Activated CD4-positive, alpha-beta T cell treated with anti-CD3 and anti-CD28 coated beads for 36 hours (primary cell): ENCODE measurements at regions not wholly inside any gene's neighbourhood (a gene's known extent, or its start where the extent isn't known, plus 50 kb on each side); places are given as distances from the start of the nearest gene placed in this dataset.
"Not testable (repeated sequence)": the region's sequence is repeated elsewhere in the genome, so short reads cannot be mapped to it uniquely, and the experiment has no call there.

ENCODE experiments used
- ATAC-seq: fragments of 200-7000 bp; cut with Tn5 transposase; one replicate; pipeline ENCODE4 v1.10.0; 2021; ENCODE audit warnings: mild to moderate bottlenecking, moderate library complexity
- CTCF ChIA-PET: fragments of 350-600 bp; sonication (Branson Sonifier 250); formaldehyde crosslinking; loops from one replicate; lab custom pipeline; 2021; ENCODE audit warnings: antibody characterized with exemption; lab: Charles Lee
- POLR2A ChIA-PET: fragments of 350-600 bp; sonication (Branson Sonifier 250); formaldehyde crosslinking; loops from one replicate; lab custom pipeline; 2021; ENCODE audit warnings: antibody characterized with exemption, inconsistent platforms; lab: Charles Lee
- DNase-seq: peaks from one replicate; pipeline ENCODE4 v3.0.0-alpha.2; 2020
- H3K27ac Mint-ChIP-seq: one replicate; pipeline ENCODE4 v1.8.0; 2021; ENCODE audit warnings: mixed read lengths
- H3K27me3 Mint-ChIP-seq: one replicate; pipeline ENCODE4 v1.8.0; 2021; ENCODE audit warnings: mixed read lengths
- H3K36me3 Mint-ChIP-seq: one replicate; pipeline ENCODE4 v1.8.0; 2021; ENCODE audit warnings: low read depth, mixed read lengths
- H3K4me1 Mint-ChIP-seq: one replicate; pipeline ENCODE4 v1.8.0; 2021; ENCODE audit warnings: mixed read lengths
- H3K4me3 Mint-ChIP-seq: one replicate; pipeline ENCODE4 v1.8.0; 2021; ENCODE audit warnings: mild to moderate bottlenecking, moderate library complexity, mixed read lengths
- H3K9me3 Mint-ChIP-seq: one replicate; pipeline ENCODE4 v1.8.0; 2021; ENCODE audit warnings: low read depth, mixed read lengths
- intact Hi-C, 2 experiments: fragments of 100-400 bp; cut with DNase I in 1 of 2; cut with micrococcal nuclease in 1 of 2; formaldehyde crosslinking; loops; one replicate each; pipeline versions ENCODE4 v1.14.2 to v1.15.1; 2022 to 2024; cut with DNase I, micrococcal nuclease

GRCh38 chr2:57490741-57491140 is 555.9 kb upstream of the VRK2 start:
- Mint-ChIP-seq H3K27me3 (no peaks in the 10 kb centered on the region), H3K27ac (no peak overlapping the region), H3K36me3 (no peaks in the 10 kb centered on the region), H3K9me3 (no peaks in the 10 kb centered on the region), H3K4me3 (no peak overlapping the region), H3K4me1 (no peaks in the 10 kb centered on the region)
- intact Hi-C loops, result no loop called here
- ATAC-seq, result no peak
- POLR2A ChIA-PET, result no interaction called here
- DNase-seq, result no peak
- CTCF ChIA-PET, result no interaction called here

GRCh38 chr2:57491213-57491612 is 555.4 kb upstream of the VRK2 start:
- Mint-ChIP-seq H3K4me3 (no peak overlapping the region), H3K9me3 (no peaks in the 10 kb centered on the region), H3K4me1 (no peaks in the 10 kb centered on the region), H3K36me3 (no peaks in the 10 kb centered on the region), H3K27ac (no peak overlapping the region), H3K27me3 (no peaks in the 10 kb centered on the region)
- intact Hi-C loops, result no loop called here
- ChIA-PET CTCF (no interaction called here), POLR2A (no interaction called here)
- no peak for ATAC-seq
- no peak for DNase-seq

DNA sequence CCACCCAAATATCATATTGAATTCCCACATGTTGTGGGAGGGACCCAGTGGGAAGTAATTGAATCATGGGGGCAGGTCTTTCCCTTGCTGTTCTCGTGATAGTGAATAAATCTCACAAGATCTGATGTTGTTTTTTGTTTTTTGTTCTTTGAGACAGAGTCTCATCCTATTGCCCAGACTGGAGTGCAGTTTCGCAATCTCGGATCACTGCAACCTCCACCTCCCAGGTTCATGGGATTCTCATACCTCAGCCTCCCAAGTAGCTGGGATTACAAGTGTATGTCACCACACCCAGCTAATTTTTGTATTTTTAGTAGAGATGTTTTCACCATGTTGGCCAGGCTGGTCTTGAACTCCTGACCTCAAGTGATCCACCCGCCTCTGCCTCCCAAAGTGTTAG is 552.6 kb upstream of the VRK2 start:
- ChIA-PET CTCF (interaction anchor here (1.2 kb wide), 1 partner anchor 19 kb away, joined by 3 read pairs; no protein-coding TSS in a partner anchor), POLR2A (interaction anchor here (0.7 kb wide), 1 partner anchor 1589 kb away, joined by 3 read pairs; no protein-coding TSS in a partner anchor)
- H3K27ac Mint-ChIP-seq, H3K27me3 Mint-ChIP-seq, H3K4me3 Mint-ChIP-seq, H3K9me3 Mint-ChIP-seq, ATAC-seq, intact Hi-C loops, DNase-seq, H3K4me1 Mint-ChIP-seq, H3K36me3 Mint-ChIP-seq: not testable (repeated sequence)

GRCh38 chr2:57497489-57498096 is 549.0 kb upstream of the VRK2 start:
- Mint-ChIP-seq H3K27me3 (no peaks in the 10 kb centered on the region), H3K4me3 (no peak overlapping the region), H3K9me3 (no peaks in the 10 kb centered on the region), H3K27ac (no peak overlapping the region), H3K4me1 (no peaks in the 10 kb centered on the region), H3K36me3 (no peaks in the 10 kb centered on the region)
- peak; percentile 26 for ATAC-seq
- ChIA-PET CTCF (interaction anchor here (0.7 to 1.6 kb wide), 4 partner anchors 12 to 1313 kb away, joined by 3 to 6 read pairs (median 5); partner anchors contain the start of gene CCDC85A), POLR2A (no interaction called here)
- intact Hi-C loops, result loop anchor here (1.0 to 5.0 kb wide), 3 partner anchors 121 to 1780 kb away; partner anchors contain the start of gene CCDC85A (in 1 of the 2)
- peak; percentile 55 for DNase-seq

DNA sequence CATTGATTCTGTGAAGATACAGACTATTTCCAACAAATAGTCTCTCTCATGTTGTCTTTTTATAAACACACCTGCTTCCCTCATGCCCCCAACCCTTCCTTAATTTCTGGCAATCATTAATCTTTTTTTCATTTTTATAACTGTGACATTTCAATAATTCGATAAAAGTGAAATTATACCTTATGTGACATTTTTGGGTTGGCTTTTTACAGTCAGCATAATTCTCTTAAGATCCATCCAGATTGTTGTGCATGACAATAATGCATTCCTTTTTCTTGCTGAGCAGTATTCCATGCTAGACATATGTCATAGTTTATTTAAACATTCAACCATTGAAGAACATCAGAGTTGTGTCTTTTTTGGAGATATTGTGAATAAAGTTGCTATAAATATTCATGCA is 541.8 kb upstream of the VRK2 start:
- ChIA-PET CTCF (no interaction called here), POLR2A (no interaction called here)
- Mint-ChIP-seq H3K9me3 (no peaks in the 10 kb centered on the region), H3K27ac (no peak overlapping the region), H3K4me1 (no peaks in the 10 kb centered on the region), H3K27me3 (no peaks in the 10 kb centered on the region), H3K36me3 (no peaks in the 10 kb centered on the region), H3K4me3 (no peak overlapping the region)
- ATAC-seq (no peak), DNase-seq (no peak)
- intact Hi-C loops, result no loop called here

- Mint-ChIP-seq H3K4me3 (no peak overlapping the region), H3K27ac (no peak overlapping the region), H3K36me3 (no peaks in the 10 kb centered on the region), H3K4me1 (no peaks in the 10 kb centered on the region), H3K9me3 (no peaks in the 10 kb centered on the region), H3K27me3 (no peaks in the 10 kb centered on the region)
- CTCF ChIA-PET, result interaction anchor here (0.9 kb wide), 1 partner anchor 12 kb away, joined by 3 read pairs; no protein-coding TSS in a partner anchor
- ATAC-seq (no peak), DNase-seq (no peak)
- POLR2A ChIA-PET, result no interaction called here
- intact Hi-C loops, result no loop called here
Observed at GRCh38 chr2:57509189-57509588, 537.4 kb upstream of the VRK2 start.

- no peaks in the 10 kb centered on the region for H3K4me1 Mint-ChIP-seq
- POLR2A ChIA-PET, result no interaction called here
- CTCF ChIA-PET, result no interaction called here
- no peaks in the 10 kb centered on the region for H3K9me3 Mint-ChIP-seq
- H3K4me3 Mint-ChIP-seq, result no peak overlapping the region
- DNase-seq (no peak), ATAC-seq (no peak)
- H3K27me3 Mint-ChIP-seq, result no peaks in the 10 kb centered on the region
- H3K36me3 Mint-ChIP-seq, result no peaks in the 10 kb centered on the region
- no peak overlapping the region for H3K27ac Mint-ChIP-seq
- intact Hi-C loops, result loop anchor here in 1 of 2 experiments (10.0 kb wide), 1 partner anchor 1796 kb away; no protein-coding TSS in a partner anchor
Observed at GRCh38 chr2:57510704-57511103, 535.9 kb upstream of the VRK2 start.

GRCh38 chr2:57515366-57515765 is 531.2 kb upstream of the VRK2 start:
- H3K9me3 Mint-ChIP-seq, result no peaks in the 10 kb centered on the region
- intact Hi-C loops, result loop anchor here (5.0 to 10.0 kb wide), 3 partner anchors 1383 to 1801 kb away; no protein-coding TSS in a partner anchor
- no peaks in the 10 kb centered on the region for H3K4me1 Mint-ChIP-seq
- no peaks in the 10 kb centered on the region for H3K36me3 Mint-ChIP-seq
- POLR2A ChIA-PET, result no interaction called here
- no peak for ATAC-seq
- no peak overlapping the region for H3K27ac Mint-ChIP-seq
- no peak overlapping the region for H3K4me3 Mint-ChIP-seq
- no peak for DNase-seq
- no peaks in the 10 kb centered on the region for H3K27me3 Mint-ChIP-seq
- CTCF ChIA-PET, result interaction anchor here (0.7 to 1.2 kb wide), 2 partner anchors 570 to 1332 kb away, joined by 3 to 4 read pairs; partner anchors contain the start of gene CCDC85A

DNA sequence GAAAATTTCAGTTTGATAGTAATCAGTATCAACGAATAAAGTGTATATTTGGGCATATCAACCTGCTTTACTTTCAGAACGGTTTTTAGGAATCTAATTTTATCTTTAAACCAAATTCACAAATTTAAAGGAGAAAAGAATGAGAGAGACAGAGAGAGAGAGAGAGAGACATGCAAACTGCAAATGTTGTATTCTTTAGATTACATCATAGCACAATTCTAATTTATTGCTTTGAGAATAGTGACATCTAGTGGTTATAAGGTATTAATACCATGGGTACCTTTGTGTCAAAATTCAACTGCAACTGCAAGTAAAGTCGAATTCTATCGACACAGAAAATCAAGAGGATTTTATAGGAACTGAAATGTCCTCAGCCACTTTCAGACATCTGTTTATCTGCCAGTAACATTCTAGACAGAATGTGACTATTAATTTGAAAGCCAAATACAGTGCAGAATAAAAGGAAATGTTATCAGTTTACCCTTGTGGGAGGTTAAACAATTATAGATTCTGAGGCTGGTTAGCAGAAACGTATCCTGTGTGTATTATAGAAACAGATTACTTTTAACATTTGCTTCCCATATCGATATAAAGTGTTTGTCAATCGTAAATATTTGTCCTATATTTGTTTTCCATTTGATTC is 529.8 kb upstream of the VRK2 start:
- H3K9me3 Mint-ChIP-seq, result peaks cover under 1% of the 10 kb centered on the region
- H3K27ac Mint-ChIP-seq, result no peak overlapping the region
- CTCF ChIA-PET, result interaction anchor here (0.8 to 1.8 kb wide), 2 partner anchors 9 to 19 kb away, joined by 3 to 5 read pairs; no protein-coding TSS in a partner anchor
- H3K4me1 Mint-ChIP-seq, result no peaks in the 10 kb centered on the region
- POLR2A ChIA-PET, result no interaction called here
- DNase-seq (no peak), ATAC-seq (no peak)
- intact Hi-C loops, result loop anchor here (1.0 to 10.0 kb wide), 4 partner anchors 1334 to 1802 kb away; partner anchors contain the start of gene CCDC85A (in 1 of the 2)
- no peaks in the 10 kb centered on the region for H3K27me3 Mint-ChIP-seq
- H3K4me3 Mint-ChIP-seq, result no peak overlapping the region
- H3K36me3 Mint-ChIP-seq, result no peaks in the 10 kb centered on the region

GRCh38 chr2:57523304-57523703 is 523.3 kb upstream of the VRK2 start:
- DNase-seq (no peak), ATAC-seq (no peak)
- ChIA-PET CTCF (no interaction called here), POLR2A (no interaction called here)
- Mint-ChIP-seq H3K27ac (no peak overlapping the region), H3K36me3 (no peaks in the 10 kb centered on the region), H3K9me3 (peaks cover 14% of the 10 kb centered on the region), H3K27me3 (no peaks in the 10 kb centered on the region), H3K4me1 (no peaks in the 10 kb centered on the region), H3K4me3 (no peak overlapping the region)
- intact Hi-C loops, result no loop called here

DNA sequence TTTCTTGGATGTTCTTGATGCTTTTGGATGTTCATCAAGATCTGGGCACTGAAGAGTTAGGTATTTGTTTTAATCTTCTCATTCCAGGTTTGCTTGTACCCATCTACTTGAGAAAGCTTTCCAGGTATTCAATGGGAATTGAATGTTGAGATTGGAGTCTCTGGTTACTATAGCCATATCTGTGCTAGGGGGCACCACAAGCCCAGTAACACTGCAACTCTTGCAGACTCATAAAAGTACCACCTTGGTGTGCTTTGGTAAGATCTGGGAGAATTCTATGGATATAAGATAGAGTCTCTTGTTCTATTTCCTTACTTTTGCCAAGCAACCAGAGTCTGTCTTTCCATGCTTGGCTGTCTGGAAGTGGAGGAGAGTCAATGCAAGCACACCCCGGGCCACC is 518.9 kb upstream of the VRK2 start:
- Mint-ChIP-seq H3K9me3 (peaks cover 15% of the 10 kb centered on the region), H3K27ac (no peak overlapping the region), H3K4me1 (no peaks in the 10 kb centered on the region), H3K36me3 (no peaks in the 10 kb centered on the region), H3K4me3 (no peak overlapping the region), H3K27me3 (no peaks in the 10 kb centered on the region)
- POLR2A ChIA-PET, result no interaction called here
- DNase-seq (no peak), ATAC-seq (no peak)
- CTCF ChIA-PET, result no interaction called here
- intact Hi-C loops, result no loop called here

- Mint-ChIP-seq H3K36me3 (no peaks in the 10 kb centered on the region), H3K27me3 (no peaks in the 10 kb centered on the region), H3K9me3 (peaks cover 15% of the 10 kb centered on the region), H3K4me3 (no peak overlapping the region), H3K4me1 (no peaks in the 10 kb centered on the region), H3K27ac (no peak overlapping the region)
- CTCF ChIA-PET, result interaction anchor here (0.7 kb wide), 1 partner anchor 705 kb away, joined by 3 read pairs; no protein-coding TSS in a partner anchor
- DNase-seq (no peak), ATAC-seq (no peak)
- intact Hi-C loops, result no loop called here
- POLR2A ChIA-PET, result no interaction called here
Observed at GRCh38 chr2:57528499-57528898, 518.1 kb upstream of the VRK2 start.
